ENCODE measurements at regions not wholly inside any gene's neighbourhood (a gene's known extent, or its start where the extent isn't known, plus 50 kb on each side); places are given as distances from the start of the nearest gene placed in this dataset.

DNA sequence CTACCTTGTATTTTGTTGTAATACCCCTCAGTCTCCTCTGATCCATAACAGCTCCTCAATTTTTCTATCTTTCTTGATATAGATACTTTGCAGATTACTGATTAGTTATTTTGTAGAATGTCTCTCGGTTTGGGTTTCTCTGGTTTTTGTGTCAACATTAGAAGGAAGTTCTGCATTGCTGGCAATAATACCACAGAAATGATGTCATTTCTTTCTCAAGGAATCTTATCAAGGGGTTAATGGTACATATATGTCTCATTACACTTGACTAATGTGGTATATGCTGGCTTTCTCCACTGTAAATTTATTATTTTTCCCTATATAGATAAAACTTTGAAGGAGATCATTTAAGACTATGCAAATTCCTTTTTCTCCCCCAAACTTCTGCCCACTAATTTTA lies 183.6 kb upstream of the DKK2 start:
- no peak for DNase-seq (ENCODE audit: low read depth, low spot score)
- TF ChIP-seq, protein P1, sequence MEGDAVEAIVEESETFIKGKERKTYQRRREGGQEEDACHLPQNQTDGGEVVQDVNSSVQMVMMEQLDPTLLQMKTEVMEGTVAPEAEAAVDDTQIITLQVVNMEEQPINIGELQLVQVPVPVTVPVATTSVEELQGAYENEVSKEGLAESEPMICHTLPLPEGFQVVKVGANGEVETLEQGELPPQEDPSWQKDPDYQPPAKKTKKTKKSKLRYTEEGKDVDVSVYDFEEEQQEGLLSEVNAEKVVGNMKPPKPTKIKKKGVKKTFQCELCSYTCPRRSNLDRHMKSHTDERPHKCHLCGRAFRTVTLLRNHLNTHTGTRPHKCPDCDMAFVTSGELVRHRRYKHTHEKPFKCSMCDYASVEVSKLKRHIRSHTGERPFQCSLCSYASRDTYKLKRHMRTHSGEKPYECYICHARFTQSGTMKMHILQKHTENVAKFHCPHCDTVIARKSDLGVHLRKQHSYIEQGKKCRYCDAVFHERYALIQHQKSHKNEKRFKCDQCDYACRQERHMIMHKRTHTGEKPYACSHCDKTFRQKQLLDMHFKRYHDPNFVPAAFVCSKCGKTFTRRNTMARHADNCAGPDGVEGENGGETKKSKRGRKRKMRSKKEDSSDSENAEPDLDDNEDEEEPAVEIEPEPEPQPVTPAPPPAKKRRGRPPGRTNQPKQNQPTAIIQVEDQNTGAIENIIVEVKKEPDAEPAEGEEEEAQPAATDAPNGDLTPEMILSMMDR (IDR thresholded peaks at IDR 0.05; ENCODE audit: insufficient read depth, low read length, missing control alignments), result no peak
- no peak overlapping the region for H3K4me3 ChIP-seq (ENCODE audit: low read depth, low read length)
- POLR2A ChIA-PET, result no interaction called here
- CTCF ChIA-PET, result no interaction called here

DNA sequence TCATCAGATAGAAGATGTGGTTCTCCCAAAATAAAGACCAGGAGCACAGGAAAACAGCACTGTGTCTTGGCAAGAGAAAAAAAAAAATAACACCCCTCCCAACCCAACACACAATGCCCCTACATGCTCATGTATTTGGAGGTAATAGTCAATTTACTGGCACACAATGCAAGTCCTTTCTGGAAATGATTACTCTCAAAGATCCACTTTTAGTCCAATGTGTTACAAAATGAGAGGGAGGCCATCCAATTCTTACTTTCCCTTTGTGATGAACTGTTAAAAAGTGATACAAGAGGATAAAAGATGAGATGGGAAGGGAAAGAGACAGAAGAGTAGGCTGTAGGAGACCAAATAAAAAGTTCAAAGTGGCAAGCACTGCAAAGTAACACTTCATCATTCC lies 180.3 kb upstream of the DKK2 start:
- TF ChIP-seq, protein P1 (IDR thresholded peaks at IDR 0.05; ENCODE audit: insufficient read depth, low read length, missing control alignments), result no peak
- no peak overlapping the region for H3K4me3 ChIP-seq (ENCODE audit: low read depth, low read length)
- ChIA-PET CTCF (no interaction called here), POLR2A (no interaction called here)
- DNase-seq (ENCODE audit: low read depth, low spot score), result no peak

DNA sequence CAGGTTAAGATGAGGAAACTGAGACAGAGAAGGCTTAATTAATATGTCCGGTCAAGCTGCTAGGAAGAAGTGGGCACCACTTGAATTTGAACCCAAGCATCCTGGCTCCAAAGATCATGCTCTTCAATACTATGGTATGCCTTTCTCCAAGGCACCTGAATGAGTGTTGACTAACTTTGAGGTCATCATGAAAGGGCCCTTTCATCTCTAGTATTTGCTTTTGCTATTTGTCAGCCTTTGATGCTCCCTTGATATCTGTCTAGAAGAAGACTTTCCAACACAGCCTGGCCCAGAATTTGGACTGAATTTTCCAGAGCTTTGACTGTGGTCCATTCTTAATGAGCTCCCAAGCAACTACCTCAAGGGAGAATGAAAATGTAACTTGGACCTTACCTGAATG lies 179.1 kb upstream of the DKK2 start:
- no peak for DNase-seq (ENCODE audit: low read depth, low spot score)
- CTCF ChIA-PET, result no interaction called here
- no peak overlapping the region for H3K4me3 ChIP-seq (ENCODE audit: low read depth, low read length)
- POLR2A ChIA-PET, result no interaction called here
- TF ChIP-seq, protein P1 (IDR thresholded peaks at IDR 0.05; ENCODE audit: insufficient read depth, low read length, missing control alignments), result no peak

DNA sequence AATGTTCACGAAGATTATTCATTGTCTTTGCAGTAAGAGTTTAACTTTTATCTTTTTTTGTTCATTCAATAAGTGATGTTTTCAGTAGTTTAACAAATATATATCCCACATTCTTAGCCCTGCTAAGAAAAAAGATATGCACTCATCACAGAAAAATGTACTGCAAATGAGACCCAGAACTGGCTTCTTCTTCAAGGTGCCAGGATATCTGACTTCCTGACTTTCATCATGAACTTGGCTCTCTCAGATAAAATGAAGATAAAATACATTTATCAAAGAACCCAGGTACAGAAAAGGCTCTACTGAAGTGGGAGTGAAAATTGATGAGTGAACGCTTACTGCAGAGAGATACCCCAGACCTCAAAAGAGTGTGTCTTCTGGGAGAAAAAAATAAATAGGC lies 177.8 kb upstream of the DKK2 start:
- TF ChIP-seq, protein P1 (IDR thresholded peaks at IDR 0.05; ENCODE audit: insufficient read depth, low read length, missing control alignments), result no peak
- ChIA-PET POLR2A (no interaction called here), CTCF (no interaction called here)

DNA sequence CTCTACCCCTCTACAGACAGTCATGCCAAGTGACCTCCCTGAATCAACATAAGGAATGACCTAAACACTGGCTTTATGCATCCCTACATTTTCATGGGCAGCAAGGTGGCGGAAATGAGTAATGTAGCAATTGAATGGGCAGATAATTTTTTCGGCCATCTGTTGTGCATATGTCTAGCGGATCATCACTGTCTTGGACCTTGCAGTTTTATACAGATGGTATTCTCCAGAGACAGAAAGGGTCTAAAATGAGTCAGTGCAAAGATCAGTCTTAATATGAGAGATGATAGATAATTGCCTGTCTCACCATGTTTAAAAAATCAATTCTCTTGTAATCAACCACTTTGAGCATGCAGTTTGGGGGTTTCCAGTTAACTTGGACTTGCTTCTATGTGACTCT lies 177.3 kb upstream of the DKK2 start:
- TF ChIP-seq, protein P1 (IDR thresholded peaks at IDR 0.05; ENCODE audit: insufficient read depth, low read length, missing control alignments), result no peak
- no peak for DNase-seq (ENCODE audit: low read depth, low spot score)
- CTCF ChIA-PET, result interaction anchor here (0.8 kb wide), 1 partner anchor 30 kb away, joined by 3 read pairs; no protein-coding TSS in a partner anchor
- POLR2A ChIA-PET, result no interaction called here
- no peak overlapping the region for H3K4me3 ChIP-seq (ENCODE audit: low read depth, low read length)

More for the DNA sequence above, 177.8 kb upstream of the DKK2 start:
- DNase-seq (ENCODE audit: low read depth, low spot score), result no peak
- no peak overlapping the region for H3K4me3 ChIP-seq (ENCODE audit: low read depth, low read length)

DNA sequence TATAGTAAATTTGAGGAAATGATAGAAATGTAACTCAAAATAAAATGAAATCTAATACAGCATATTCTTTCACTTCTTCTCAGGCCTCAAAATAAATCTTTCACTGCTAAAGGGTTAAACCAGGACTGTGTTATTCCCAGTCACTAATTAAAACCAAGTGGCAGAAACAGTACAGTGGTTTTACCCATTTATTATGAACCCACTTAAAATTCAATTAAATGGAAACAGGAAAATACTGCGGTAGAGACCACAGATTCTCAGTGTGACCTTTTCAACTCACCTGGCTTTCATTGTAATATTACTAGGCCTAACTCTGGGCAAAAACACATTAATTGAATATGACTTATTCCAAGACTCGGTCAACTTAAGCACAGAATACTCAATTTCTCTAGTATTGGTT lies 176.5 kb upstream of the DKK2 start:
- ChIA-PET POLR2A (no interaction called here), CTCF (interaction anchor here (0.8 kb wide), 1 partner anchor 29 kb away, joined by 3 read pairs; no protein-coding TSS in a partner anchor)
- TF ChIP-seq, protein P1 (IDR thresholded peaks at IDR 0.05; ENCODE audit: insufficient read depth, low read length, missing control alignments), result no peak
- no peak overlapping the region for H3K4me3 ChIP-seq (ENCODE audit: low read depth, low read length)
- no peak for DNase-seq (ENCODE audit: low read depth, low spot score)
